ENCODE measurements at regions not wholly inside any gene's neighbourhood (a gene's known extent, or its start where the extent isn't known, plus 50 kb on each side); places are given as distances from the start of the nearest gene placed in this dataset.

- no TSS peak for BruUV-seq (replicated peaks)
- no peak for DNase-seq (ENCODE audit: low read depth, low spot score)
- FAIRE-seq: no peak
- TF ChIP-seq POLR2A (IDR thresholded peaks at IDR 0.05; ENCODE audit: low read depth, low read length) (no peak), GATA2 (IDR thresholded peaks at IDR 0.05; ENCODE audit: insufficient read depth, insufficient read length, low read depth, low read length) (no peak)
- CTCF ChIA-PET: no interaction called here
- Histone ChIP-seq H3K9ac (replicated peaks; ENCODE audit: extremely low read depth, insufficient read depth, low read length) (no peak overlapping the region), H3K4me3 (replicated peaks in 1 of 3; ENCODE audit: insufficient read depth in 1 of 3, low read depth in 1 of 3, low read length in 3 of 3) (no peak overlapping the region), H3K27me3 (ENCODE audit: control insufficient read depth in 2 of 2, insufficient read depth in 2 of 2, low read length in 2 of 2) (no peaks in the 10 kb centered on the region), H3K9me3 (replicated peaks; ENCODE audit: control insufficient read depth, insufficient read depth, low read length) (no peaks in the 10 kb centered on the region), H3K36me3 (ENCODE audit: control insufficient read depth in 2 of 2, extremely low read depth in 1 of 2, insufficient read depth in 2 of 2, low read length in 2 of 2) (no peaks in the 10 kb centered on the region), H3K9me1 (replicated peaks; ENCODE audit: control insufficient read depth, extremely low read depth, insufficient read depth, low read length) (no peaks in the 10 kb centered on the region), H3K4me1 (ENCODE audit: control insufficient read depth, extremely low read depth, insufficient read depth, low read length) (no peaks in the 10 kb centered on the region), H3K4me2 (ENCODE audit: insufficient read depth, low read length) (no peak overlapping the region), H2AFZ (ENCODE audit: low read depth, low read length) (no peak overlapping the region), H4K20me1 (replicated peaks; ENCODE audit: control insufficient read depth, extremely low read depth, insufficient read depth, low read length) (no peaks in the 10 kb centered on the region), H3K27ac (ENCODE audit: insufficient read depth, low read depth, low read length) (no peak overlapping the region), H3K79me2 (ENCODE audit: control insufficient read depth, insufficient read depth, low read length) (no peaks in the 10 kb centered on the region)
- dilution Hi-C loops (cut with MboI; ENCODE audit: extremely low pct_ligation_motif_present, low sequenced_read_pairs): no loop called here
- intact Hi-C loops (cut with micrococcal nuclease): no loop called here
- POLR2A ChIA-PET: interaction anchor here (0.6 kb wide), 1 partner anchor 88 kb away, joined by 3 read pairs; no protein-coding TSS in a partner anchor
These were observed 606.4 kb downstream of the ZNF608 start for GRCh38 chr5:124140060-124140459.

GRCh38 chr5:124139477-124139876 lies 607.0 kb downstream of the ZNF608 start:
- H3K79me2 ChIP-seq (ENCODE audit: control insufficient read depth, insufficient read depth, low read length): no peaks in the 10 kb centered on the region
- no peak overlapping the region for H3K9ac ChIP-seq (replicated peaks; ENCODE audit: extremely low read depth, insufficient read depth, low read length)
- H3K4me2 ChIP-seq (ENCODE audit: insufficient read depth, low read length): no peak overlapping the region
- H3K36me3 ChIP-seq (ENCODE audit: control insufficient read depth in 2 of 2, extremely low read depth in 1 of 2, insufficient read depth in 2 of 2, low read length in 2 of 2): no peaks in the 10 kb centered on the region
- H3K4me1 ChIP-seq (ENCODE audit: control insufficient read depth, extremely low read depth, insufficient read depth, low read length): no peaks in the 10 kb centered on the region
- no peaks in the 10 kb centered on the region for H4K20me1 ChIP-seq (replicated peaks; ENCODE audit: control insufficient read depth, extremely low read depth, insufficient read depth, low read length)
- dilution Hi-C loops (cut with MboI; ENCODE audit: extremely low pct_ligation_motif_present, low sequenced_read_pairs) (no loop called here), intact Hi-C loops (cut with micrococcal nuclease) (loop anchor here (5.0 kb wide), 1 partner anchor 467 kb away; no protein-coding TSS in a partner anchor)
- H2AFZ ChIP-seq (ENCODE audit: low read depth, low read length): no peak overlapping the region
- DNase-seq (ENCODE audit: low read depth, low spot score): no peak
- H3K9me3 ChIP-seq (replicated peaks; ENCODE audit: control insufficient read depth, insufficient read depth, low read length): no peaks in the 10 kb centered on the region
- H3K9me1 ChIP-seq (replicated peaks; ENCODE audit: control insufficient read depth, extremely low read depth, insufficient read depth, low read length): no peaks in the 10 kb centered on the region
- BruUV-seq (replicated peaks): no TSS peak
- H3K4me3 ChIP-seq (replicated peaks in 1 of 3; ENCODE audit: insufficient read depth in 1 of 3, low read depth in 1 of 3, low read length in 3 of 3): no peak overlapping the region
- H3K27me3 ChIP-seq (ENCODE audit: control insufficient read depth in 2 of 2, insufficient read depth in 2 of 2, low read length in 2 of 2): no peaks in the 10 kb centered on the region
- no peak for TF ChIP-seq POLR2A (IDR thresholded peaks at IDR 0.05; ENCODE audit: low read depth, low read length)
- no peak for TF ChIP-seq EZH2 (IDR thresholded peaks at IDR 0.05; ENCODE audit: borderline replicate concordance, low read depth, low read length, severe bottlenecking)
- TF ChIP-seq POLR2AphosphoS5 (IDR thresholded peaks at IDR 0.05; ENCODE audit: insufficient read depth, low read depth, low read length): no peak
- TF ChIP-seq MAX (IDR thresholded peaks at IDR 0.05; ENCODE audit: insufficient read depth, insufficient read length): no peak
- TF ChIP-seq MYC (IDR thresholded peaks at IDR 0.05; ENCODE audit: low read depth, low read length): no peak
- no peak for TF ChIP-seq GATA2 (IDR thresholded peaks at IDR 0.05; ENCODE audit: insufficient read depth, insufficient read length, low read depth, low read length)
- no peak for TF ChIP-seq FOS (IDR thresholded peaks at IDR 0.05; ENCODE audit: borderline replicate concordance, insufficient read depth, low read length)
- no peak for TF ChIP-seq CTCF (IDR thresholded peaks at IDR 0.05; ENCODE audit: extremely low read depth in 1 of 2, insufficient read depth in 1 of 2, low read depth in 1 of 2, low read length in 2 of 2)
- no peak for TF ChIP-seq JUN (IDR thresholded peaks at IDR 0.05; ENCODE audit: borderline replicate concordance, insufficient read depth, insufficient read length, low read depth)
- FAIRE-seq: no peak
- CTCF ChIA-PET: no interaction called here
- no peak overlapping the region for H3K27ac ChIP-seq (ENCODE audit: insufficient read depth, low read depth, low read length)
- POLR2A ChIA-PET: interaction anchor here (0.6 kb wide), 1 partner anchor 88 kb away, joined by 3 read pairs; no protein-coding TSS in a partner anchor

Data from endothelial cell of umbilical vein (primary cell).